Panc1 (cell line): ENCODE measurements at regions not wholly inside any gene's neighbourhood (a gene's known extent, or its start where the extent isn't known, plus 50 kb on each side); places are given as distances from the start of the nearest gene placed in this dataset.

Experiments
- ATAC-seq: fragments of 200-7000 bp; cut with Tn5 transposase; 2 replicates; pipeline ENCODE4 v1.9.1; 2020; ENCODE audit warnings: mild to moderate bottlenecking, moderate library complexity
- BruUV-seq: library from RNA; stranded (reverse); fragments of 400-500 nt; replicated peaks from 2 replicates; lab custom pipeline; 2021; lab: Mats Ljungman, UMichigan
- CTCF ChIA-PET: fragments of 300-600 bp; sonication (Branson Sonifier 250); formaldehyde crosslinking; loops from one replicate; lab custom pipeline; 2022; ENCODE audit warnings: antibody characterized with exemption; lab: Charles Lee
- POLR2A ChIA-PET: fragments of 300-600 bp; sonication (Branson Sonifier 250); formaldehyde crosslinking; loops from one replicate; lab custom pipeline; 2022; ENCODE audit warnings: antibody characterized with exemption; lab: Charles Lee
- DNase-seq: peaks from one replicate; pipeline ENCODE4 v3.0.0-alpha.2; 2010; ENCODE audit warnings: low read depth, low spot score
- H3K27ac ChIP-seq: 2 replicates; pipeline ENCODE4 v1.5.1; 2011; ENCODE audit warnings: mild to moderate bottlenecking, low read length, inconsistent platforms
- H3K27me3 ChIP-seq: fragments of 200-500 bp; sonication (Bioruptor generic); 2 replicates; pipeline ENCODE4 v1.6.0; 2014; ENCODE audit warnings: low read length, inconsistent platforms; ENCODE audit not compliant: control insufficient read depth, insufficient read depth
- H3K36me3 ChIP-seq: fragments of 200-500 bp; sonication (Bioruptor generic); 2 replicates; pipeline ENCODE4 v1.5.1; 2014; ENCODE audit warnings: inconsistent platforms, mild to moderate bottlenecking, low read length, moderate library complexity; ENCODE audit not compliant: control insufficient read depth, insufficient read depth
- H3K4me1 ChIP-seq: 2 replicates; pipeline ENCODE4 v1.5.1; 2011; ENCODE audit warnings: inconsistent platforms, mild to moderate bottlenecking, low read length, moderate library complexity; ENCODE audit not compliant: control insufficient read depth, insufficient read depth
- H3K4me3 ChIP-seq, 2 experiments: 2 replicates each; pipeline ENCODE4 v1.5.1; 2011 to 2012; ENCODE audit warnings: low read depth in 2 of 2, low read length in 2 of 2, mild to moderate bottlenecking in 2 of 2, inconsistent platforms in 1 of 2, moderate library complexity in 1 of 2
- H3K9me3 ChIP-seq: fragments of 200-500 bp; sonication (Bioruptor generic); 2 replicates; pipeline ENCODE4 v1.5.1; 2014; ENCODE audit warnings: low read depth, mild to moderate bottlenecking, inconsistent platforms, low read length, moderate library complexity; ENCODE audit not compliant: control insufficient read depth, insufficient read depth
- POLR2AphosphoS5 ChIP-seq: IDR thresholded peaks from 2 replicates; pipeline ENCODE4 v1.6.1; 2012; ENCODE audit warnings: mild to moderate bottlenecking, low read depth, low read length, moderate library complexity
- REST ChIP-seq, 2 experiments: IDR thresholded peaks; 2 replicates each; pipeline ENCODE4 v1.6.1; 2011 to 2012; ENCODE audit warnings: low read depth in 2 of 2, control low read depth in 1 of 2, low read length in 1 of 2, mild to moderate bottlenecking in 1 of 2, moderate library complexity in 1 of 2; ENCODE audit not compliant: insufficient read depth in 1 of 2
- SIN3A ChIP-seq: IDR thresholded peaks from 2 replicates; pipeline ENCODE4 v1.6.1; 2012; ENCODE audit warnings: low read depth, mild to moderate bottlenecking, low read length, moderate library complexity, borderline replicate concordance; ENCODE audit not compliant: insufficient read depth
- TCF7L2 ChIP-seq: IDR thresholded peaks from 2 replicates; pipeline ENCODE4 v1.6.1; 2011; ENCODE audit warnings: mild to moderate bottlenecking, low read depth, low read length, inconsistent platforms
- in situ Hi-C: cut with HindIII; loops from 2 replicates; pipeline ENCODE4 v1.10.0; 2016; ENCODE audit warnings: low sequenced_read_pairs, low pct_unique_long_range_greater_than_20kb
- intact Hi-C: fragments of 100-400 bp; cut with micrococcal nuclease; formaldehyde crosslinking; loops from one replicate; pipeline ENCODE4 v1.10.0; 2022; ENCODE audit not compliant: unreplicated experiment
- TF ChIP-seq, protein P1 (sequence below): fragments of 450-650 bp; IDR thresholded peaks from 2 replicates; pipeline ENCODE4 v1.5.1; 2017; ENCODE audit warnings: mild to moderate bottlenecking

- H3K4me1 ChIP-seq, result no peaks in the 10 kb centered on the region
- ChIA-PET CTCF (no interaction called here), POLR2A (no interaction called here)
- no peak overlapping the region for H3K4me3 ChIP-seq
- ATAC-seq (no peak), DNase-seq (no peak)
- TF ChIP-seq REST (IDR thresholded peaks at IDR 0.05; ENCODE audit: insufficient read depth in 1 of 2, low read depth in 2 of 2, low read length in 1 of 2) (no peak), SIN3A (no peak), TCF7L2 (no peak), POLR2AphosphoS5 (no peak)
- TF ChIP-seq, protein P1, sequence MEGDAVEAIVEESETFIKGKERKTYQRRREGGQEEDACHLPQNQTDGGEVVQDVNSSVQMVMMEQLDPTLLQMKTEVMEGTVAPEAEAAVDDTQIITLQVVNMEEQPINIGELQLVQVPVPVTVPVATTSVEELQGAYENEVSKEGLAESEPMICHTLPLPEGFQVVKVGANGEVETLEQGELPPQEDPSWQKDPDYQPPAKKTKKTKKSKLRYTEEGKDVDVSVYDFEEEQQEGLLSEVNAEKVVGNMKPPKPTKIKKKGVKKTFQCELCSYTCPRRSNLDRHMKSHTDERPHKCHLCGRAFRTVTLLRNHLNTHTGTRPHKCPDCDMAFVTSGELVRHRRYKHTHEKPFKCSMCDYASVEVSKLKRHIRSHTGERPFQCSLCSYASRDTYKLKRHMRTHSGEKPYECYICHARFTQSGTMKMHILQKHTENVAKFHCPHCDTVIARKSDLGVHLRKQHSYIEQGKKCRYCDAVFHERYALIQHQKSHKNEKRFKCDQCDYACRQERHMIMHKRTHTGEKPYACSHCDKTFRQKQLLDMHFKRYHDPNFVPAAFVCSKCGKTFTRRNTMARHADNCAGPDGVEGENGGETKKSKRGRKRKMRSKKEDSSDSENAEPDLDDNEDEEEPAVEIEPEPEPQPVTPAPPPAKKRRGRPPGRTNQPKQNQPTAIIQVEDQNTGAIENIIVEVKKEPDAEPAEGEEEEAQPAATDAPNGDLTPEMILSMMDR, result no peak
- H3K27ac ChIP-seq, result no peak overlapping the region
- intact Hi-C loops, result no loop called here
- in situ Hi-C loops, result no loop called here
- 0 out of 2 replicates have a peak, but pooled peaks cover 2% of the 10 kb centered on the region for H3K27me3 ChIP-seq
- no peaks in the 10 kb centered on the region for H3K9me3 ChIP-seq
- no peaks in the 10 kb centered on the region for H3K36me3 ChIP-seq
- BruUV-seq, result no TSS peak
Observed at GRCh38 chr5:144040615-144041305, 129.7 kb downstream of the YIPF5 start.

DNA sequence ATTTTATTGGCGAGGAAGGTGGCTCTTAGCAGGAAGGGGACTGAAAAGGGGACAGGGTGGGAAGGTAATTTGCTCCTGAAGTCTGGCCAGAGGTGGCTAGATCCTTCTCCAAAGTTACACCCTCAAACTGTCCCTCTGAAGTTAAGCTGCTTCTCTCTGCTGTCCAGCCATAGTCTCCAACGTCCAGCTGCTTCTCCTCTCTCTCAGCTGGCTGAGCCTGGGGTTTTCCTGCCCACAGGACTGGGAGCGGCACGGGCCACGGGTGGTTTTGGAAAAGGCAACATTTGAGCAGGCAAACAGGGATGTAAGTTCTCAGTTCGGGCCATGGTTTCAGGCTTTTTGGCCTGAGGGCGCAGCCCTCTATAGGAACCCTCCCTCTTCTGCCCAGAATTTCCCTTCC is 128.3 kb downstream of the YIPF5 start:
- Histone ChIP-seq H3K9me3 (no peaks in the 10 kb centered on the region), H3K4me1 (no peaks in the 10 kb centered on the region), H3K4me3 (no peak overlapping the region), H3K27ac (no peak overlapping the region), H3K27me3 (0 out of 2 replicates have a peak, but pooled peaks cover 2% of the 10 kb centered on the region), H3K36me3 (no peaks in the 10 kb centered on the region)
- BruUV-seq, result no TSS peak
- ChIA-PET CTCF (no interaction called here), POLR2A (no interaction called here)
- ATAC-seq, result no peak; the same call in 1 of the 2 replicates
- TF ChIP-seq REST (IDR thresholded peaks at IDR 0.05; ENCODE audit: insufficient read depth in 1 of 2, low read depth in 2 of 2, low read length in 1 of 2) (no peak), POLR2AphosphoS5 (no peak), SIN3A (no peak), TCF7L2 (no peak)
- TF ChIP-seq, protein P1, result no peak
- in situ Hi-C loops, result no loop called here
- no peak for DNase-seq
- intact Hi-C loops, result no loop called here
